ENCODE measurements at regions not wholly inside any gene's neighbourhood (a gene's known extent, or its start where the extent isn't known, plus 50 kb on each side); places are given as distances from the start of the nearest gene placed in this dataset.

DNA sequence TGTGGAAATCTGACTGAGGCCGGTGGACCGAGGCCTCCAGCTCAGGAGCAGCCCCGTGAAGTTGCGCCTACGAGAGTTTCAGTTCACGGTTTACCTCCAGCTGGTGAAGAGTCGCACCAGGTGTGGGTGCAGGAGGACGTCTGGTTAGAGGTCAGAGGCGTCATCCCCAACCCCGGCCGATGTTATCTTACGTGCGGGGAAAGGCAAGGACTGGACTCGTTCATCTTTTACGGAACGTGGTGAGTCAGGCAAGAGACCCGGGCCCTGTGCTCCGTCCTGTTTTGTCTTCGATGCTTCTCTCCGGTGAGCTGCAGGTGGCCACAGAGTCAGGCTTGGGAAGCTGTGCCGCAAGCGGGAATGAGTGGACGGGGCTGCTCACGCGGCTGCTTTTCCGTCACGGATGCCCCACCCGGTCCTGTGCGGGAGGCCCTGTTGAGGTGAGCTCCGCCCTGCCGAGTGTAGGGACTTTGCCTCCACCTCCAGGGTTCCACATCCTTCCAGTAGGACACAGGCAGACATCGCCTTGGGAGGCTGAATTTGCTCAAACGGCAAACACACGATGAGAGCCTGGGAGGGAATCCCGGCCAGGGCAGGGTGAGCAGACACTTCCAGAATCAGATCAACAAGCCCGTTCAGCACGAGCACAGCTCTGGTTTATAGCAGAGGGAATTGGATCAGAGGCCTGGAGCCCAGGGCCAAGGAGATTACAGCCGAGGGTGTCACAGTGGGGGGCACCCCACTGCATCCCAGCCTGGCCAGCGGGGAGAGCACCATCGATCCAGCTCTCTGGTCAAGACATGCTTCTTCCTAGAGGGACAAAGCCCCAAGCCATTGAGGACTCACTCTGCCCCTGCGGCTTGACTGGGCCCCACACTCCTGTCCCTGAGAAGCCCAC is 50.1 kb upstream of the INPP5A start:
- no peak for TF ChIP-seq EZH2 (IDR thresholded peaks at IDR 0.05; ENCODE audit: insufficient read depth, poor library complexity, severe bottlenecking)
- no peak for TF ChIP-seq EZH2phosphoT487 (IDR thresholded peaks at IDR 0.05; ENCODE audit: insufficient read depth, low read depth)

Measured in GM23248 (cell line).